Vagina (tissue), 2 donors: ENCODE measurements at regions not wholly inside any gene's neighbourhood (a gene's known extent, or its start where the extent isn't known, plus 50 kb on each side); places are given as distances from the start of the nearest gene placed in this dataset.

ENCODE experiments used
- DNase-seq, 2 donors: peaks; one replicate each; pipeline ENCODE4 v3.0.0-alpha.2; 2017; ENCODE audit errors: extremely low spot score in 2 of 2
- H3K27ac ChIP-seq: fragments of 200-600 bp; sonication (generic); one replicate; pipeline ENCODE4 v1.5.1; 2019
- H3K27me3 ChIP-seq: fragments of 200-600 bp; sonication (generic); one replicate; pipeline ENCODE4 v1.5.1; 2019
- H3K36me3 ChIP-seq, 2 donors: fragments of 200-600 bp; sonication (generic); one replicate each; pipeline ENCODE4 v1.5.1; 2017 to 2019
- H3K4me1 ChIP-seq: fragments of 200-600 bp; sonication (generic); one replicate; pipeline ENCODE4 v1.5.1; 2019
- H3K4me3 ChIP-seq, 2 donors: fragments of 200-600 bp; sonication (generic); 1 replicate in 1 of 2; 2 replicates in 1 of 2; pipeline ENCODE4 v1.5.1; 2016 to 2019
- H3K9me3 ChIP-seq: fragments of 200-600 bp; sonication (generic); one replicate; pipeline ENCODE4 v1.5.1; 2019
- CTCF ChIP-seq, 3 experiments: fragments of 450-650 bp in 2 of 3; fragments of 200-600 bp in 1 of 3; sonication (generic) in 1 of 3; IDR thresholded peaks; one replicate each; pipeline ENCODE4 v1.5.1; 2017 to 2019; ENCODE audit warnings: antibody characterized with exemption in 3 of 3, mild to moderate bottlenecking in 2 of 3, moderate library complexity in 2 of 3
- POLR2A ChIP-seq, 2 donors: fragments of 450-650 bp; IDR thresholded peaks; one replicate each; pipeline ENCODE4 v1.6.1; 2017; ENCODE audit warnings: antibody characterized with exemption in 2 of 2, mild to moderate bottlenecking in 2 of 2, moderate library complexity in 2 of 2
- POLR2AphosphoS5 ChIP-seq, 2 donors: sonication (generic); formaldehyde crosslinking; IDR thresholded peaks; one replicate each; pipeline ENCODE4 v1.9.0; 2017; ENCODE audit warnings: antibody characterized with exemption in 2 of 2, mild to moderate bottlenecking in 2 of 2, low read depth in 1 of 2; ENCODE audit not compliant: insufficient read depth in 1 of 2
- intact Hi-C: fragments of 100-400 bp; cut with DNase I; formaldehyde crosslinking; loops from one replicate; pipeline ENCODE4 v1.15.1; 2023

- Histone ChIP-seq H3K36me3 (no peaks in the 10 kb centered on the region), H3K9me3 (no peaks in the 10 kb centered on the region), H3K27me3 (no peaks in the 10 kb centered on the region), H3K27ac (no peak overlapping the region), H3K4me3 (no peak overlapping the region), H3K4me1 (no peaks in the 10 kb centered on the region)
- no peak for DNase-seq
- intact Hi-C loops: no loop called here
- TF ChIP-seq POLR2AphosphoS5 (IDR thresholded peaks at IDR 0.05; ENCODE audit: insufficient read depth in 1 of 2, low read depth in 1 of 2) (no peak), POLR2A (IDR thresholded peaks at IDR 0.05) (no peak), CTCF (IDR thresholded peaks at IDR 0.05) (no peak)
Measured at GRCh38 chr4:138086611-138087041, 155.5 kb downstream of the SLC7A11 start.

GRCh38 chr4:138085736-138086305 is 156.3 kb downstream of the SLC7A11 start:
- Histone ChIP-seq H3K4me1 (no peaks in the 10 kb centered on the region), H3K4me3 (no peak overlapping the region), H3K27me3 (no peaks in the 10 kb centered on the region), H3K9me3 (no peaks in the 10 kb centered on the region), H3K36me3 (no peaks in the 10 kb centered on the region), H3K27ac (no peak overlapping the region)
- intact Hi-C loops: no loop called here
- TF ChIP-seq POLR2A (IDR thresholded peaks at IDR 0.05) (no peak), POLR2AphosphoS5 (IDR thresholded peaks at IDR 0.05; ENCODE audit: insufficient read depth in 1 of 2, low read depth in 1 of 2) (no peak), CTCF (IDR thresholded peaks at IDR 0.05) (no peak)
- no peak for DNase-seq

GRCh38 chr4:138078751-138079520 is 163.2 kb downstream of the SLC7A11 start:
- Histone ChIP-seq H3K27me3 (no peaks in the 10 kb centered on the region), H3K4me1 (peaks cover 6% of the 10 kb centered on the region), H3K4me3 (no peak overlapping the region), H3K36me3 (no peaks in the 10 kb centered on the region), H3K9me3 (no peaks in the 10 kb centered on the region), H3K27ac (no peak overlapping the region)
- intact Hi-C loops: no loop called here
- TF ChIP-seq POLR2A (IDR thresholded peaks at IDR 0.05): no peak
- no peak for TF ChIP-seq CTCF (IDR thresholded peaks at IDR 0.05)
- TF ChIP-seq POLR2AphosphoS5 (IDR thresholded peaks at IDR 0.05; ENCODE audit: insufficient read depth in 1 of 2, low read depth in 1 of 2): no peak
- DNase-seq: no peak

GRCh38 chr4:138078253-138078652 is 163.9 kb downstream of the SLC7A11 start:
- H3K27me3 ChIP-seq: no peaks in the 10 kb centered on the region
- intact Hi-C loops: no loop called here
- H3K9me3 ChIP-seq: no peaks in the 10 kb centered on the region
- peaks cover 6% of the 10 kb centered on the region for H3K4me1 ChIP-seq
- no peaks in the 10 kb centered on the region for H3K36me3 ChIP-seq
- TF ChIP-seq CTCF (IDR thresholded peaks at IDR 0.05) (no peak), POLR2AphosphoS5 (IDR thresholded peaks at IDR 0.05; ENCODE audit: insufficient read depth in 1 of 2, low read depth in 1 of 2) (no peak), POLR2A (IDR thresholded peaks at IDR 0.05) (no peak)
- no peak overlapping the region for H3K27ac ChIP-seq
- DNase-seq: no peak
- no peak overlapping the region for H3K4me3 ChIP-seq

- intact Hi-C loops: no loop called here
- TF ChIP-seq POLR2A (IDR thresholded peaks at IDR 0.05) (no peak), POLR2AphosphoS5 (IDR thresholded peaks at IDR 0.05; ENCODE audit: insufficient read depth in 1 of 2, low read depth in 1 of 2) (no peak)
Measured at GRCh38 chr4:138076561-138076960, 165.6 kb downstream of the SLC7A11 start.

More at GRCh38 chr4:138076561-138076960, 165.6 kb downstream of the SLC7A11 start:
- Histone ChIP-seq H3K4me3 (no peak overlapping the region), H3K36me3 (no peaks in the 10 kb centered on the region), H3K9me3 (no peaks in the 10 kb centered on the region), H3K27me3 (no peaks in the 10 kb centered on the region), H3K4me1 (peaks cover 6% of the 10 kb centered on the region), H3K27ac (no peak overlapping the region)
- no peak for DNase-seq
